ENCODE measurements at regions not wholly inside any gene's neighbourhood (a gene's known extent, or its start where the extent isn't known, plus 50 kb on each side); places are given as distances from the start of the nearest gene placed in this dataset.

DNA sequence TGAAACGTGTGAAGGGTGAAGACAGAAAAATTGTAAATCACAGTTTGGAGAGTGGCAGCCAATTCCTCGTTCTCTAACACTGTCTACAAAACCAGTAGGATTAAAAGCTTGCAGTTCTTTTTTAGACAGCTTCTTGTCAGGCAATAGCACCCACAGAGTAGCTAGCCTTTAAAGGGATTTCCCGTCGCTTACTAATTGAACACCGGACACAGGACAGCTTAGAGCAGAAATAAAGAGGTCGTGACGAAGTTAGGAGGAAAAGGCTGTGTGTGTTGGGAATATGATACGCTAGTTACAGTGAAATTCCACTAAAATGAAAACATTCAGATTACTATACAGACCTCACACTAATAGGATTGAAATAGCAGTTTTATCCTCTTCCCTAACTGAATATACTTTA is 149.1 kb upstream of the FLRT2 start:
- Histone ChIP-seq H3K9ac (no peak overlapping the region), H3K79me2 (ENCODE audit: insufficient read depth, low read depth) (no peaks in the 10 kb centered on the region), H3K4me3 (IDR thresholded peaks at IDR 0.05; ENCODE audit: insufficient read depth, low read depth, low read length) (no peak overlapping the region), H3K4me1 (ENCODE audit: low read depth, poor library complexity, severe bottlenecking) (no peaks in the 10 kb centered on the region), H3K4me2 (no peak overlapping the region), H3K36me3 (ENCODE audit: insufficient read depth) (no peaks in the 10 kb centered on the region), H4K20me1 (ENCODE audit: insufficient read depth) (no peaks in the 10 kb centered on the region), H3K27ac (no peak overlapping the region), H2AFZ (ENCODE audit: low read depth) (no peak overlapping the region), H3K27me3 (ENCODE audit: insufficient read depth, low read depth) (no peaks in the 10 kb centered on the region)
- TF ChIP-seq, protein P1, sequence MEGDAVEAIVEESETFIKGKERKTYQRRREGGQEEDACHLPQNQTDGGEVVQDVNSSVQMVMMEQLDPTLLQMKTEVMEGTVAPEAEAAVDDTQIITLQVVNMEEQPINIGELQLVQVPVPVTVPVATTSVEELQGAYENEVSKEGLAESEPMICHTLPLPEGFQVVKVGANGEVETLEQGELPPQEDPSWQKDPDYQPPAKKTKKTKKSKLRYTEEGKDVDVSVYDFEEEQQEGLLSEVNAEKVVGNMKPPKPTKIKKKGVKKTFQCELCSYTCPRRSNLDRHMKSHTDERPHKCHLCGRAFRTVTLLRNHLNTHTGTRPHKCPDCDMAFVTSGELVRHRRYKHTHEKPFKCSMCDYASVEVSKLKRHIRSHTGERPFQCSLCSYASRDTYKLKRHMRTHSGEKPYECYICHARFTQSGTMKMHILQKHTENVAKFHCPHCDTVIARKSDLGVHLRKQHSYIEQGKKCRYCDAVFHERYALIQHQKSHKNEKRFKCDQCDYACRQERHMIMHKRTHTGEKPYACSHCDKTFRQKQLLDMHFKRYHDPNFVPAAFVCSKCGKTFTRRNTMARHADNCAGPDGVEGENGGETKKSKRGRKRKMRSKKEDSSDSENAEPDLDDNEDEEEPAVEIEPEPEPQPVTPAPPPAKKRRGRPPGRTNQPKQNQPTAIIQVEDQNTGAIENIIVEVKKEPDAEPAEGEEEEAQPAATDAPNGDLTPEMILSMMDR (conservative IDR thresholded peaks at IDR 0.05; ENCODE audit: low read depth, low read length) = no peak

DNA sequence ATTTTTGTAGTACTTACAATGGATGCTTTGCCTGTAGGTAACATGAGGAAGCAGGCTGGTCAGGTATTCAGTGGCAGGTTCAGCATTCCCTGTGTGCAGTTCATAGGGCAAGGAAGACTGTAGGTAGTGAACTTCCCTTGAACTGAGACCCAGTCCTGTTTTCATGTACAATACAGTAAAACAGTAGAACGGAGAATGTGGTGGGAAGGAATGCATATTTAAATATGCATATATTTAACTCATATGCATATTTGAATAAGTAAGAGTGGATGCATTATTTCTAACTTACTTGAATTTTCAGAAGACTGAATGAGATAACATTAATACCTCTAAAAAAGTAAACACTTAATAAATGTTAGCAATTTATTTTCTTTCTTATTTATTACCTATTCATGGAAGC is 147.6 kb upstream of the FLRT2 start:
- Histone ChIP-seq H3K36me3 (ENCODE audit: insufficient read depth) (no peaks in the 10 kb centered on the region), H3K4me1 (ENCODE audit: low read depth, poor library complexity, severe bottlenecking) (no peaks in the 10 kb centered on the region), H3K4me2 (no peak overlapping the region)

DNA sequence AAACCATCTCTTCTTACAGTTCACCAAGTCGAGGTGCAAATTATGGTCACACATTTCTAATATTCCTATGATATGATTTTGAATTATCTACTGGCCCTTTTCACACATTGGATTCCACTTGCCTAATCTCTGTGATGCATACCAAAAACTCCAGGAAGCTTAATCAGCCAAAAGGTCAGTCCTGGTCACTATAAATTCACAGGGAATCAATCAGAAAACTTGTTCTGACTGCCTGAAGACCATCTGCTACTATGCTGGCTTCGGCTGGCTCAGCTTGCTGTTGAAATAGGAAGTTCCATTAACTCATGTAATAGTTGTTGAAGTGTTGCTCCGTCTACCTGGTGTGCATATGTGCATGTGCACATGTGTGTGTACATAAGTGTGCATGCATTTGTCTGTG is 142.8 kb upstream of the FLRT2 start:
- Histone ChIP-seq H3K27me3 (ENCODE audit: insufficient read depth, low read depth) (no peaks in the 10 kb centered on the region), H2AFZ (ENCODE audit: low read depth) (no peak overlapping the region), H3K4me3 (IDR thresholded peaks at IDR 0.05; ENCODE audit: insufficient read depth, low read depth, low read length) (no peak overlapping the region), H4K20me1 (ENCODE audit: insufficient read depth) (no peaks in the 10 kb centered on the region), H3K79me2 (ENCODE audit: insufficient read depth, low read depth) (no peaks in the 10 kb centered on the region), H3K4me1 (ENCODE audit: low read depth, poor library complexity, severe bottlenecking) (no peaks in the 10 kb centered on the region), H3K9ac (no peak overlapping the region), H3K4me2 (no peak overlapping the region), H3K27ac (no peak overlapping the region), H3K36me3 (ENCODE audit: insufficient read depth) (no peaks in the 10 kb centered on the region)
- TF ChIP-seq, protein P1 (conservative IDR thresholded peaks at IDR 0.05; ENCODE audit: low read depth, low read length) = no peak

More for the DNA sequence above, 147.6 kb upstream of the FLRT2 start:
- H2AFZ ChIP-seq (ENCODE audit: low read depth) = no peak overlapping the region
- no peaks in the 10 kb centered on the region for H3K27me3 ChIP-seq (ENCODE audit: insufficient read depth, low read depth)
- no peak overlapping the region for H3K9ac ChIP-seq
- no peaks in the 10 kb centered on the region for H4K20me1 ChIP-seq (ENCODE audit: insufficient read depth)
- TF ChIP-seq, protein P1 (conservative IDR thresholded peaks at IDR 0.05; ENCODE audit: low read depth, low read length) = no peak
- H3K79me2 ChIP-seq (ENCODE audit: insufficient read depth, low read depth) = no peaks in the 10 kb centered on the region
- no peak overlapping the region for H3K27ac ChIP-seq
- no peak overlapping the region for H3K4me3 ChIP-seq (IDR thresholded peaks at IDR 0.05; ENCODE audit: insufficient read depth, low read depth, low read length)

DNA sequence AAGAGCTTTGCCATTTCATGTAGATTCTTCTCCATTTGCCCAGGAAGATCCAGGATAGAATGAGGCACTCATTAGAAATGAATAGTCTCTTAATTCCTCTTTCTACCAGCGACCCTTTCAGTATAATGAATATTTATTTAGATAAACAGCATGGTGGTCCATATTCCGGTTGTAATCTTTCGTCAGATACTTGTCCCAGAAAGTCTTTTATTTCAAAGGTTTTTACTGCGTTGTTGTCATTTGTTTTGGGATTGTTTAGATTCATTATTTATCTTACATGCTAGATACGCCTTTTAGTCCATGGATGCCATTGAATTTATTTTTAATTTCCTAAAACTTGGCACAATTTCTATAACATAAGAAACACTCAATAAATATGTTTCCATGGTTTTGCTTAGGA is 139.7 kb upstream of the FLRT2 start:
- H3K4me1 ChIP-seq (ENCODE audit: low read depth, poor library complexity, severe bottlenecking) = no peaks in the 10 kb centered on the region
- H2AFZ ChIP-seq (ENCODE audit: low read depth) = no peak overlapping the region
- no peaks in the 10 kb centered on the region for H3K36me3 ChIP-seq (ENCODE audit: insufficient read depth)
- H3K4me3 ChIP-seq (IDR thresholded peaks at IDR 0.05; ENCODE audit: insufficient read depth, low read depth, low read length) = no peak overlapping the region
- TF ChIP-seq, protein P1 (conservative IDR thresholded peaks at IDR 0.05; ENCODE audit: low read depth, low read length) = no peak
- H4K20me1 ChIP-seq (ENCODE audit: insufficient read depth) = no peaks in the 10 kb centered on the region
- H3K9ac ChIP-seq = no peak overlapping the region
- H3K4me2 ChIP-seq = no peak overlapping the region
- H3K79me2 ChIP-seq (ENCODE audit: insufficient read depth, low read depth) = no peaks in the 10 kb centered on the region
- H3K27me3 ChIP-seq (ENCODE audit: insufficient read depth, low read depth) = no peaks in the 10 kb centered on the region
- H3K27ac ChIP-seq = no peak overlapping the region
